ENCODE measurements at regions not wholly inside any gene's neighbourhood (a gene's known extent, or its start where the extent isn't known, plus 50 kb on each side); places are given as distances from the start of the nearest gene placed in this dataset.
"Not testable (repeated sequence)": the region's sequence is repeated elsewhere in the genome, so short reads cannot be mapped to it uniquely, and the experiment has no call there.

DNA sequence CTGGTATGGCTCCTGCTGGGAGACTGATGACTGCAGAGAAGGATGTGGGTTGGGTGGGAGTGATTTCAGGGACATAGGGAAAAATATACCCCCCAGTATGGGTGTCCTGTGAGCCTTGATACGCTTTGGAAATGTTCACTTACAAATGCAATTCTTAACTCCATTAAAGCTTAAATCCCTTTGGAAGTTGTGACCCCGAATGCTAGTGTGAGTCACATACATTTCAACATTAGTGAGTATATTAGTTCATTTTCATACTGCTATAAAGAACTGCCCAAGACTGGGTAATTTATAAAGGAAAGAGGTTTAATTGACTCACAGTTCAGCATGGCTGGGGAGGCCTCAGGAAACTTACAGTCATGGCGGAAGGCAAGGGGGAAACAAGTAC lies 120.9 kb downstream of the LIPG start:
- TF ChIP-seq CTCF (IDR thresholded peaks at IDR 0.05); NRF1 (IDR thresholded peaks at IDR 0.05; ENCODE audit: low read depth, low read length); SIN3A (IDR thresholded peaks at IDR 0.05; ENCODE audit: borderline replicate concordance, low read depth, low read length); CHD2 (IDR thresholded peaks at IDR 0.05; ENCODE audit: low read length, partially characterized antibody); USF2 (IDR thresholded peaks at IDR 0.05; ENCODE audit: borderline replicate concordance, low read depth, low read length); TCF12 (IDR thresholded peaks at IDR 0.05); REST (IDR thresholded peaks at IDR 0.05; ENCODE audit: low read depth, low read length); YY1 (IDR thresholded peaks at IDR 0.05; ENCODE audit: low read depth); SMC3 (IDR thresholded peaks at IDR 0.05; ENCODE audit: low read depth, low read length); TAF1 (IDR thresholded peaks at IDR 0.05; ENCODE audit: borderline replicate concordance, low read depth, low read length): not testable (repeated sequence)
- TF ChIP-seq, protein P1, sequence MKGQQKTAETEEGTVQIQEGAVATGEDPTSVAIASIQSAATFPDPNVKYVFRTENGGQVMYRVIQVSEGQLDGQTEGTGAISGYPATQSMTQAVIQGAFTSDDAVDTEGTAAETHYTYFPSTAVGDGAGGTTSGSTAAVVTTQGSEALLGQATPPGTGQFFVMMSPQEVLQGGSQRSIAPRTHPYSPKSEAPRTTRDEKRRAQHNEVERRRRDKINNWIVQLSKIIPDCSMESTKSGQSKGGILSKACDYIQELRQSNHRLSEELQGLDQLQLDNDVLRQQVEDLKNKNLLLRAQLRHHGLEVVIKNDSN (IDR thresholded peaks at IDR 0.05; ENCODE audit: borderline replicate concordance, low read depth) = not testable (repeated sequence)
- TF ChIP-seq, protein P2, sequence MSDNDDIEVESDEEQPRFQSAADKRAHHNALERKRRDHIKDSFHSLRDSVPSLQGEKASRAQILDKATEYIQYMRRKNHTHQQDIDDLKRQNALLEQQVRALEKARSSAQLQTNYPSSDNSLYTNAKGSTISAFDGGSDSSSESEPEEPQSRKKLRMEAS (IDR thresholded peaks at IDR 0.05; ENCODE audit: low read depth) = not testable (repeated sequence)
